Neural progenitor cell (in vitro differentiated cells): ENCODE measurements at regions not wholly inside any gene's neighbourhood (a gene's known extent, or its start where the extent isn't known, plus 50 kb on each side); places are given as distances from the start of the nearest gene placed in this dataset.

Experiments used
- EZH2 ChIP-seq: fragments of 200-600 bp; sonication (generic); IDR thresholded peaks from 2 replicates; pipeline ENCODE4 v1.6.1; 2017; ENCODE audit warnings: antibody characterized with exemption, mild to moderate bottlenecking, moderate library complexity
- EZH2phosphoT487 ChIP-seq: fragments of 200-600 bp; sonication (generic); IDR thresholded peaks from 2 replicates; pipeline ENCODE4 v1.6.1; 2017; ENCODE audit warnings: antibody characterized with exemption
- TF ChIP-seq, protein P1 (sequence below): fragments of 200-600 bp; sonication (generic); IDR thresholded peaks from 2 replicates; pipeline ENCODE4 v1.5.1; 2017; ENCODE audit warnings: antibody characterized with exemption, mild to moderate bottlenecking

DNA sequence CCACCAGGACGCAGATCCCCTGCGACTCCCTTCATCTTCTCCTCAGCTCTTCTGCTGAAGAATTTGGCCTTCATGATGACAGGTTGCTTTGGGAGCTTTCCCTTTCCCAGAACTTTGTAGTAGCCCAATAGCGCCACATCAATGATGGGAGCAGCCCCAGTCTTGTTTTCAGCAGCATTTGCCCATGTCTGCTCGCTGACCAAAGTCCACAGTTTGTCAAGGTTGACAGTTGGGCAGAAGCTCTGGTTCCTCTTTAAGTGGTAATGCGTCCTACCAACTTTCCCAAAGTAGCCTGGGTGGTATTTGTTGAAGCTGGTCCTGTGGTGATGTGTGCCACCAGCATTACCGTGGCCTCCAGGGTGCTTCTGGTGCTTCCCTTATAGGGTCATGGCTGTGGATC lies 62.2 kb downstream of the GCNT4 start:
- TF ChIP-seq, protein P1, sequence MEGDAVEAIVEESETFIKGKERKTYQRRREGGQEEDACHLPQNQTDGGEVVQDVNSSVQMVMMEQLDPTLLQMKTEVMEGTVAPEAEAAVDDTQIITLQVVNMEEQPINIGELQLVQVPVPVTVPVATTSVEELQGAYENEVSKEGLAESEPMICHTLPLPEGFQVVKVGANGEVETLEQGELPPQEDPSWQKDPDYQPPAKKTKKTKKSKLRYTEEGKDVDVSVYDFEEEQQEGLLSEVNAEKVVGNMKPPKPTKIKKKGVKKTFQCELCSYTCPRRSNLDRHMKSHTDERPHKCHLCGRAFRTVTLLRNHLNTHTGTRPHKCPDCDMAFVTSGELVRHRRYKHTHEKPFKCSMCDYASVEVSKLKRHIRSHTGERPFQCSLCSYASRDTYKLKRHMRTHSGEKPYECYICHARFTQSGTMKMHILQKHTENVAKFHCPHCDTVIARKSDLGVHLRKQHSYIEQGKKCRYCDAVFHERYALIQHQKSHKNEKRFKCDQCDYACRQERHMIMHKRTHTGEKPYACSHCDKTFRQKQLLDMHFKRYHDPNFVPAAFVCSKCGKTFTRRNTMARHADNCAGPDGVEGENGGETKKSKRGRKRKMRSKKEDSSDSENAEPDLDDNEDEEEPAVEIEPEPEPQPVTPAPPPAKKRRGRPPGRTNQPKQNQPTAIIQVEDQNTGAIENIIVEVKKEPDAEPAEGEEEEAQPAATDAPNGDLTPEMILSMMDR = no peak
- no peak for TF ChIP-seq EZH2phosphoT487
- TF ChIP-seq EZH2 = no peak
